H1 (cell line): ENCODE measurements at regions not wholly inside any gene's neighbourhood (a gene's known extent, or its start where the extent isn't known, plus 50 kb on each side); places are given as distances from the start of the nearest gene placed in this dataset.

ENCODE experiments used
- CTCF ChIA-PET: fragments of 300-600 bp; sonication (Branson Sonifier 250); formaldehyde crosslinking; loops from one replicate; lab custom pipeline; 2021; ENCODE audit not compliant: partially characterized antibody; lab: Charles Lee
- POLR2A ChIA-PET: fragments of 300-600 bp; sonication (Branson Sonifier 250); formaldehyde crosslinking; loops from one replicate; lab custom pipeline; 2021; ENCODE audit warnings: inconsistent platforms; ENCODE audit not compliant: partially characterized antibody; lab: Charles Lee
- DNase-seq, 2 experiments: peaks; one replicate each; pipeline versions ENCODE4 v3.0.0 to v3.0.0-alpha.2; 2010 to 2022; ENCODE audit warnings: low spot score in 2 of 2, low read depth in 1 of 2, mixed read lengths in 1 of 2
- FAIRE-seq: peaks from 2 replicates; lab custom pipeline; 2011; peaks lifted over from hg19 to GRCh38; lab: Jason Lieb, UNC
- H2AFZ ChIP-seq: 2 replicates; pipeline ENCODE4 v1.8.1; 2012; ENCODE audit warnings: low read length, inconsistent platforms
- H2AK5ac ChIP-seq: 2 replicates; pipeline ENCODE4 v1.6.1; 2013; ENCODE audit warnings: low read depth, low read length
- H2BK120ac ChIP-seq: replicated peaks from 2 replicates; pipeline ENCODE3; 2013; ENCODE audit warnings: low read depth, low read length, inconsistent platforms
- H2BK12ac ChIP-seq: 2 replicates; pipeline ENCODE4 v1.6.1; 2013; ENCODE audit warnings: low read depth, low read length
- H2BK15ac ChIP-seq: 2 replicates; pipeline ENCODE4 v1.6.1; 2013; ENCODE audit warnings: low read length
- H2BK20ac ChIP-seq: 2 replicates; pipeline ENCODE4 v1.6.1; 2013; ENCODE audit warnings: low read length
- H2BK5ac ChIP-seq: 2 replicates; pipeline ENCODE4 v1.6.1; 2013; ENCODE audit warnings: low read depth, low read length
- H3K14ac ChIP-seq: 2 replicates; pipeline ENCODE4 v1.6.1; 2013; ENCODE audit warnings: inconsistent platforms; ENCODE audit not compliant: insufficient read length
- H3K18ac ChIP-seq: 2 replicates; pipeline ENCODE4 v1.6.1; 2013; ENCODE audit warnings: low read length; ENCODE audit errors: extremely low read depth
- H3K23ac ChIP-seq: 2 replicates; pipeline ENCODE4 v1.6.1; 2013; ENCODE audit warnings: inconsistent platforms; ENCODE audit not compliant: insufficient read length
- H3K23me2 ChIP-seq: 2 replicates; pipeline ENCODE4 v1.6.1; 2013; ENCODE audit warnings: low read depth, low read length
- H3K27ac ChIP-seq: 2 replicates; pipeline ENCODE4 v1.6.1; 2011; ENCODE audit warnings: low read depth, low read length, inconsistent platforms
- H3K27me3 ChIP-seq, 4 experiments: replicated peaks in 1 of 4; 1 replicate in 1 of 4; 2 replicates in 3 of 4; pipeline versions ENCODE4 v1.6.1 to v1.8.1; 2011 to 2013; ENCODE audit warnings: low read length in 3 of 4, mild to moderate bottlenecking in 3 of 4, inconsistent platforms in 2 of 4, mixed read lengths in 2 of 4, moderate library complexity in 1 of 4; ENCODE audit not compliant: control insufficient read depth in 3 of 4, insufficient read depth in 3 of 4; ENCODE audit errors: extremely low read depth in 1 of 4
- H3K36me3 ChIP-seq, 4 experiments: 2 replicates each; pipeline versions ENCODE4 v1.6.1 to v1.8.1; 2011 to 2013; ENCODE audit warnings: mild to moderate bottlenecking in 4 of 4, low read length in 3 of 4, moderate library complexity in 2 of 4, control low read depth in 1 of 4, inconsistent platforms in 1 of 4; ENCODE audit not compliant: insufficient read depth in 4 of 4, control insufficient read depth in 2 of 4
- H3K4ac ChIP-seq: replicated peaks from 2 replicates; pipeline ENCODE3; 2013; ENCODE audit warnings: low read length, low read depth, mixed read lengths, inconsistent platforms; ENCODE audit not compliant: insufficient read length
- H3K4me1 ChIP-seq, 4 experiments: replicated peaks in 1 of 4; 1 replicate in 1 of 4; 2 replicates in 3 of 4; pipeline versions ENCODE4 v1.6.1 to v1.8.1; 2011 to 2013; ENCODE audit warnings: low read length in 3 of 4, inconsistent platforms in 2 of 4, mixed read lengths in 1 of 4; ENCODE audit not compliant: insufficient read depth in 4 of 4, control insufficient read depth in 3 of 4
- H3K4me2 ChIP-seq, 2 experiments: 2 replicates each; pipeline versions ENCODE4 v1.6.1 to v1.8.1; 2011 to 2013; ENCODE audit warnings: low read depth in 2 of 2, low read length in 2 of 2, control low read depth in 1 of 2, inconsistent platforms in 1 of 2, mild to moderate bottlenecking in 1 of 2; ENCODE audit not compliant: insufficient read depth in 1 of 2
- H3K4me3 ChIP-seq, 4 experiments: fragments of 200-600, 300-600 bp in 1 of 4; sonication (generic), shearing (Covaris generic), sonication (Bioruptor Twin) in 1 of 4; 2 replicates each; pipeline versions ENCODE4 v1.5.1 to v1.8.1; 2011 to 2016; ENCODE audit warnings: low read length in 4 of 4, low read depth in 3 of 4, control low read depth in 2 of 4, inconsistent platforms in 2 of 4, mild to moderate bottlenecking in 2 of 4, mixed read lengths in 1 of 4, moderate library complexity in 1 of 4; ENCODE audit not compliant: insufficient read depth in 2 of 4; ENCODE audit errors: extremely low read depth in 1 of 4
- H3K56ac ChIP-seq: replicated peaks from 2 replicates; pipeline ENCODE3; 2013; ENCODE audit warnings: low read depth, mild to moderate bottlenecking, mixed read lengths, low read length, inconsistent platforms; ENCODE audit not compliant: insufficient read length
- H3K79me1 ChIP-seq: 2 replicates; pipeline ENCODE4 v1.6.1; 2013; ENCODE audit warnings: low read depth, low read length, control low read depth
- H3K79me2 ChIP-seq, 2 experiments: 2 replicates each; pipeline versions ENCODE4 v1.6.1 to v1.8.1; 2012 to 2013; ENCODE audit warnings: low read length in 2 of 2, mild to moderate bottlenecking in 2 of 2, inconsistent platforms in 1 of 2; ENCODE audit not compliant: insufficient read depth in 2 of 2, control insufficient read depth in 1 of 2
- H3K9ac ChIP-seq, 4 experiments: replicated peaks in 1 of 4; 1 replicate in 1 of 4; 2 replicates in 3 of 4; pipeline versions ENCODE4 v1.6.1 to v1.8.1; 2011 to 2013; ENCODE audit warnings: low read depth in 3 of 4, low read length in 3 of 4, control low read depth in 2 of 4, mild to moderate bottlenecking in 2 of 4, moderate library complexity in 2 of 4, inconsistent platforms in 1 of 4; ENCODE audit errors: extremely low read depth in 1 of 4
- H3K9me3 ChIP-seq, 2 experiments: 2 replicates each; pipeline versions ENCODE4 v1.6.1 to v1.8.1; 2012 to 2013; ENCODE audit warnings: mild to moderate bottlenecking in 2 of 2, moderate library complexity in 2 of 2, control low read depth in 1 of 2, inconsistent platforms in 1 of 2, low read depth in 1 of 2, low read length in 1 of 2, mixed read lengths in 1 of 2; ENCODE audit not compliant: insufficient read depth in 2 of 2
- H4K20me1 ChIP-seq, 2 experiments: replicated peaks in 1 of 2; 2 replicates each; pipeline versions ENCODE3 to v1.8.1; 2011 to 2013; ENCODE audit warnings: inconsistent platforms in 2 of 2, low read length in 2 of 2, mild to moderate bottlenecking in 1 of 2; ENCODE audit not compliant: insufficient read depth in 2 of 2, control insufficient read depth in 1 of 2
- H4K5ac ChIP-seq: 2 replicates; pipeline ENCODE4 v1.6.1; 2013; ENCODE audit warnings: low read length, low read depth, mixed read lengths, inconsistent platforms; ENCODE audit not compliant: insufficient read length
- H4K8ac ChIP-seq: 2 replicates; pipeline ENCODE4 v1.8.0; 2013; ENCODE audit warnings: mild to moderate bottlenecking, moderate library complexity, low read length, inconsistent platforms; ENCODE audit not compliant: insufficient read depth; ENCODE audit errors: extremely low read depth
- H4K91ac ChIP-seq: replicated peaks from 2 replicates; pipeline ENCODE3; 2013; ENCODE audit warnings: low read length, mixed read lengths, inconsistent platforms; ENCODE audit not compliant: insufficient read length
- ASH2L ChIP-seq: fragments of 200-600, 300-600 bp; sonication (generic); IDR thresholded peaks from one replicate; pipeline ENCODE4 v1.7.1; 2017; ENCODE audit warnings: low read length
- BACH1 ChIP-seq: IDR thresholded peaks from 2 replicates; pipeline ENCODE4 v1.6.1; 2012; ENCODE audit warnings: low read length, improper control_type of control experiment
- CEBPB ChIP-seq: IDR thresholded peaks from 2 replicates; pipeline ENCODE4 v1.6.1; 2012; ENCODE audit warnings: low read depth, low read length
- CTBP2 ChIP-seq: IDR thresholded peaks from 2 replicates; pipeline ENCODE4 v1.7.0; 2011; ENCODE audit warnings: borderline replicate concordance, mild to moderate bottlenecking, moderate library complexity, mixed read lengths, low read length; ENCODE audit not compliant: insufficient read depth, insufficient read length
- EP300 ChIP-seq, 2 experiments: IDR thresholded peaks; 1 replicate in 1 of 2; 2 replicates in 1 of 2; pipeline ENCODE4 v1.6.1; 2011 to 2012; ENCODE audit warnings: low read depth in 2 of 2, low read length in 2 of 2, mild to moderate bottlenecking in 2 of 2, borderline replicate concordance in 1 of 2, inconsistent platforms in 1 of 2, moderate library complexity in 1 of 2
- HDAC2 ChIP-seq, 2 experiments: fragments of 300-600 bp in 1 of 2; sonication (generic) in 1 of 2; IDR thresholded peaks; 2 replicates each; pipeline ENCODE4 v1.6.1; 2011 to 2012; ENCODE audit warnings: low read depth in 2 of 2, low read length in 2 of 2, mild to moderate bottlenecking in 2 of 2, moderate library complexity in 2 of 2, borderline replicate concordance in 1 of 2, inconsistent platforms in 1 of 2
- HDAC6 ChIP-seq: IDR thresholded peaks from one replicate; pipeline ENCODE4 v1.7.1; 2012; ENCODE audit warnings: low read depth, mild to moderate bottlenecking, inconsistent platforms, low read length, moderate library complexity
- KDM5A ChIP-seq: fragments of 200-600 bp; IDR thresholded peaks from 2 replicates; pipeline ENCODE4 v1.7.1; 2012; ENCODE audit warnings: mild to moderate bottlenecking, low read length, inconsistent platforms, mixed read lengths
- RBBP5 ChIP-seq: IDR thresholded peaks from 2 replicates; pipeline ENCODE4 v1.7.1; 2012; ENCODE audit warnings: low read depth, mild to moderate bottlenecking, inconsistent platforms, low read length, moderate library complexity, borderline replicate concordance
- RFX5 ChIP-seq: IDR thresholded peaks from 2 replicates; pipeline ENCODE4 v1.6.1; 2011; ENCODE audit warnings: low read depth, low read length, improper control_type of control experiment, borderline replicate concordance
- SP2 ChIP-seq: IDR thresholded peaks from 2 replicates; pipeline ENCODE4 v1.6.1; 2012; ENCODE audit warnings: mild to moderate bottlenecking, low read length, inconsistent platforms
- TAF1 ChIP-seq: IDR thresholded peaks from 2 replicates; pipeline ENCODE4 v1.6.1; 2011; ENCODE audit warnings: mild to moderate bottlenecking, low read depth, low read length
- TAF7 ChIP-seq: optimal IDR thresholded peaks from 2 replicates; pipeline ENCODE3; 2011; ENCODE audit warnings: low read depth, mild to moderate bottlenecking, inconsistent platforms, low read length, moderate library complexity, borderline replicate concordance
- TBP ChIP-seq: IDR thresholded peaks from 2 replicates; pipeline ENCODE4 v1.6.1; 2011; ENCODE audit warnings: low read depth, low read length, improper control_type of control experiment
- WGBS, 2 experiments: shearing (Covaris generic) in 1 of 2; methylation state at CpG; one replicate each; pipeline versions ENCODE4 v1.1.6 to v1.1.7; 2013 to 2015; ENCODE audit warnings: low lambda C conversion rate in 2 of 2, mixed read lengths in 2 of 2, inconsistent platforms in 1 of 2, low coverage in 1 of 2, missing lambda C conversion rate in 1 of 2; ENCODE audit not compliant: insufficient replicate concordance in 2 of 2, insufficient coverage in 1 of 2, insufficient read length in 1 of 2; ENCODE audit errors: extremely low coverage in 1 of 2, missing lambda C conversion rate in 1 of 2; 5-methylcytosine and 5-hydroxymethylcytosine counted together

DNA sequence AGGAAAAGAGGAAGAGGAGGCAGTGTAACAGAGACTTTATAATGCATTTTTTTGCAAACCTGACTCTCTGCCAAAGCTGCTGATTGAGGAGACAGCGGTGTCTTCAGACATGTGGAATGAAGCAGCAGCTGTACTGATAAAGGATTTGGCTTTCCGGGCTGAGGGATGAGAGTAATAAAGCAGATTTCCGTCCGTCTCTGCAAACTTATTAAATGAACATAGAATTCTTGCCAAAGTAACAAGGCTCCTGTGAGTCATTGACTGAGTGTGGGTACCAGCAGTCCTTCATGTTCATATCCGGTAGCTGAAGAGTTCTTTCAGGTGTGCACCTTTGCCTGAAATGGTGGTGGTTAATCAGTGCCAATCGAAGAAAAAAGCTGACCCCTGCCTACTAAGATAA is 112.6 kb downstream of the LIG4 start:
- Histone ChIP-seq H2BK5ac (no peak overlapping the region), H3K79me2 (no peaks in the 10 kb centered on the region), H2BK15ac (no peak overlapping the region), H3K4me2 (no peak overlapping the region), H3K23me2 (no peaks in the 10 kb centered on the region; the same call in 1 of the 2 replicates), H3K23ac (no peak overlapping the region), H3K18ac (no peak overlapping the region), H3K27ac (no peak overlapping the region), H3K36me3 (no peaks in the 10 kb centered on the region), H4K8ac (no peak overlapping the region), H2BK120ac (no peak overlapping the region), H3K4me1 (no peaks in the 10 kb centered on the region), H4K91ac (no peak overlapping the region), H2AK5ac (no peak overlapping the region), H2BK12ac (no peak overlapping the region), H3K9ac (no peak overlapping the region), H2BK20ac (no peak overlapping the region), H3K4me3 (no peak overlapping the region), H4K5ac (no peak overlapping the region), H3K79me1 (no peaks in the 10 kb centered on the region), H3K27me3 (no peaks in the 10 kb centered on the region), H2AFZ (peak overlapping the region; percentile 66; the same call in 1 of the 2 replicates), H3K56ac (no peak overlapping the region), H3K14ac (no peak overlapping the region), H4K20me1 (no peaks in the 10 kb centered on the region), H3K9me3 (no peaks in the 10 kb centered on the region), H3K4ac (no peak overlapping the region)
- POLR2A ChIA-PET: interaction anchor here (1.2 kb wide), 1 partner anchor 235 kb away, joined by 3 read pairs; a partner anchor contains a TSS
- 77% methylated on average over 6 of the region's 6 CpGs; no CpG with 5 or more reads in 1 of the 2 experiments for WGBS, 2 experiments
- no peak for DNase-seq
- no peak for FAIRE-seq
- CTCF ChIA-PET: interaction anchor here (0.6 to 1.4 kb wide), 4 partner anchors 14 to 216 kb away, joined by 3 to 5 read pairs (median 5); no protein-coding TSS in a partner anchor
- no peak for TF ChIP-seq RFX5
- no peak for TF ChIP-seq TAF1
- no peak for TF ChIP-seq TAF7
- no peak for TF ChIP-seq HDAC6
- no peak for TF ChIP-seq CTBP2
- no peak for TF ChIP-seq EP300 (IDR thresholded peaks at IDR 0.05; ENCODE audit: borderline replicate concordance in 1 of 2, low read depth in 2 of 2, low read length in 2 of 2)
- TF ChIP-seq TBP: no peak
- no peak for TF ChIP-seq ASH2L
- no peak for TF ChIP-seq RBBP5
- TF ChIP-seq HDAC2 (IDR thresholded peaks at IDR 0.05; ENCODE audit: borderline replicate concordance in 1 of 2, low read depth in 2 of 2, low read length in 2 of 2): no peak
- no peak for TF ChIP-seq CEBPB
- no peak for TF ChIP-seq BACH1
- no peak for TF ChIP-seq KDM5A
- TF ChIP-seq SP2: no peak
